OCI-LY7 (cell line): ENCODE measurements at regions not wholly inside any gene's neighbourhood (a gene's known extent, or its start where the extent isn't known, plus 50 kb on each side); places are given as distances from the start of the nearest gene placed in this dataset.
"Not testable (repeated sequence)": the region's sequence is repeated elsewhere in the genome, so short reads cannot be mapped to it uniquely, and the experiment has no call there.

ENCODE experiments used
- BruUV-seq: library from RNA; stranded (reverse); fragments of 400-500 nt; replicated peaks from 2 replicates; lab custom pipeline; 2021; lab: Mats Ljungman, UMichigan
- CTCF ChIA-PET: fragments of 300-600 bp; sonication (Branson Sonifier 250); formaldehyde crosslinking; loops from one replicate; lab custom pipeline; 2022; ENCODE audit warnings: antibody characterized with exemption; ENCODE audit not compliant: unreplicated experiment; lab: Charles Lee
- POLR2A ChIA-PET: fragments of 300-600 bp; sonication (Branson Sonifier 250); formaldehyde crosslinking; loops from one replicate; lab custom pipeline; 2022; ENCODE audit warnings: antibody characterized with exemption; lab: Charles Lee
- DNase-seq: peaks from one replicate; pipeline ENCODE4 v3.0.0-alpha.2; 2015; ENCODE audit warnings: low spot score
- H2AFZ ChIP-seq: fragments of 200-600 bp; sonication (generic), shearing (Covaris generic); 2 replicates; pipeline ENCODE4 v1.6.1; 2014; ENCODE audit warnings: mild to moderate bottlenecking, antibody characterized with exemption, low read length, moderate library complexity
- H3K27ac ChIP-seq: fragments of 200-600 bp; sonication (generic); 2 replicates; pipeline ENCODE4 v1.5.1; 2014; ENCODE audit warnings: mixed run types, low read depth, mild to moderate bottlenecking, moderate library complexity, low read length, inconsistent platforms; ENCODE audit not compliant: poor library complexity, severe bottlenecking
- H3K36me3 ChIP-seq: fragments of 200-600 bp; sonication (generic); 2 replicates; pipeline ENCODE4 v1.6.1; 2014; ENCODE audit warnings: mild to moderate bottlenecking, antibody characterized with exemption, low read length, moderate library complexity, mixed read lengths; ENCODE audit not compliant: insufficient read depth
- H3K4me1 ChIP-seq: fragments of 200-600 bp; sonication (generic); 2 replicates; pipeline ENCODE4 v1.5.1; 2014; ENCODE audit warnings: mild to moderate bottlenecking, low read length; ENCODE audit not compliant: insufficient read depth, poor library complexity, severe bottlenecking
- H3K4me2 ChIP-seq: fragments of 200-600 bp; sonication (generic); 2 replicates; pipeline ENCODE4 v1.6.1; 2014; ENCODE audit warnings: mild to moderate bottlenecking, low read length
- H3K4me3 ChIP-seq: fragments of 200-600 bp; sonication (generic); 2 replicates; pipeline ENCODE4 v1.5.1; 2014; ENCODE audit warnings: mild to moderate bottlenecking, low read depth, low read length; ENCODE audit not compliant: poor library complexity, severe bottlenecking
- H3K79me2 ChIP-seq: fragments of 200-600 bp; sonication (generic); 2 replicates; pipeline ENCODE4 v1.6.1; 2016; ENCODE audit warnings: low read depth, mild to moderate bottlenecking, low read length, moderate library complexity, mixed read lengths; ENCODE audit not compliant: insufficient read depth
- H3K9me2 ChIP-seq: fragments of 200-600 bp; sonication (generic); 2 replicates; pipeline ENCODE4 v1.6.1; 2016; ENCODE audit warnings: mild to moderate bottlenecking, low read length, mixed read lengths; ENCODE audit not compliant: insufficient read depth
- H3K9me3 ChIP-seq: fragments of 200-600 bp; sonication (generic); 2 replicates; pipeline ENCODE4 v1.6.1; 2014; ENCODE audit warnings: mild to moderate bottlenecking, mixed run types, low read length, mixed read lengths
- H4K20me1 ChIP-seq: fragments of 200-600 bp; sonication (generic); 2 replicates; pipeline ENCODE4 v1.6.1; 2014; ENCODE audit warnings: mild to moderate bottlenecking, antibody characterized with exemption, low read length, moderate library complexity, mixed read lengths; ENCODE audit not compliant: insufficient read depth
- EZH2phosphoT487 ChIP-seq: fragments of 200-600 bp; sonication (generic); IDR thresholded peaks from 2 replicates; pipeline ENCODE4 v1.6.1; 2018; ENCODE audit warnings: low read depth, borderline replicate concordance, mild to moderate bottlenecking, mixed run types, antibody characterized with exemption, low read length, moderate library complexity, mixed read lengths
- intact Hi-C: fragments of 100-400 bp; cut with micrococcal nuclease; formaldehyde crosslinking; loops from one replicate; pipeline ENCODE4 v1.10.0; 2022; ENCODE audit not compliant: unreplicated experiment
- TF ChIP-seq, protein P1 (sequence below): fragments of 200-600 bp; sonication (generic); conservative IDR thresholded peaks from 2 replicates; pipeline ENCODE4 v1.5.1; 2014; ENCODE audit warnings: mild to moderate bottlenecking, antibody characterized with exemption, low read length, moderate library complexity, mixed read lengths

DNA sequence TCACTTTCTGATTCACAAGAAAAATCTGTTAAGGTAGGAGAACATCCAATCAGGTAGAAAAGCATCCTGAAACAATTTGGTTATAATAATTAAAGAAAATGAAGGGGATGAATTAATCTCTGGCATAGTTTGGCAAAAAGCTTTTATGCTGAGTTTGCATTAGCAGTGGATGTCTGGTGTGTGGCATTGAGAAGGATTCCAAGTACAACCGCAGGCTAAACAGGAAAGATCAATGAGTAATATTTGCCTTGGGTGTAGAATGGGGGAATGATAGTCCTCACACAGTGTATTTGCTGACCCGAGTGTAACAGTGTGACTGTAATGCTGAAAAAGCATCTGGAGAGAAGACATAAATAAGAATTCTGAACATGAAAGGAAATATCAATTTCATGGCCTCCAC, 68.3 kb upstream of the SESTD1 start:
- H3K79me2 ChIP-seq: no peaks in the 10 kb centered on the region
- H3K36me3 ChIP-seq: no peaks in the 10 kb centered on the region
- intact Hi-C loops: no loop called here
- H2AFZ ChIP-seq: no peak overlapping the region
- no TSS peak for BruUV-seq
- ChIA-PET POLR2A (no interaction called here), CTCF (no interaction called here)
- H3K9me3 ChIP-seq: no peaks in the 10 kb centered on the region
- no peaks in the 10 kb centered on the region for H4K20me1 ChIP-seq
- no peak overlapping the region for H3K4me3 ChIP-seq
- H3K9me2 ChIP-seq: no peaks in the 10 kb centered on the region
- DNase-seq: no peak
- H3K4me1 ChIP-seq: no peaks in the 10 kb centered on the region
- no peak overlapping the region for H3K4me2 ChIP-seq
- no peak overlapping the region for H3K27ac ChIP-seq
- no peak for TF ChIP-seq EZH2phosphoT487
- TF ChIP-seq, protein P1, sequence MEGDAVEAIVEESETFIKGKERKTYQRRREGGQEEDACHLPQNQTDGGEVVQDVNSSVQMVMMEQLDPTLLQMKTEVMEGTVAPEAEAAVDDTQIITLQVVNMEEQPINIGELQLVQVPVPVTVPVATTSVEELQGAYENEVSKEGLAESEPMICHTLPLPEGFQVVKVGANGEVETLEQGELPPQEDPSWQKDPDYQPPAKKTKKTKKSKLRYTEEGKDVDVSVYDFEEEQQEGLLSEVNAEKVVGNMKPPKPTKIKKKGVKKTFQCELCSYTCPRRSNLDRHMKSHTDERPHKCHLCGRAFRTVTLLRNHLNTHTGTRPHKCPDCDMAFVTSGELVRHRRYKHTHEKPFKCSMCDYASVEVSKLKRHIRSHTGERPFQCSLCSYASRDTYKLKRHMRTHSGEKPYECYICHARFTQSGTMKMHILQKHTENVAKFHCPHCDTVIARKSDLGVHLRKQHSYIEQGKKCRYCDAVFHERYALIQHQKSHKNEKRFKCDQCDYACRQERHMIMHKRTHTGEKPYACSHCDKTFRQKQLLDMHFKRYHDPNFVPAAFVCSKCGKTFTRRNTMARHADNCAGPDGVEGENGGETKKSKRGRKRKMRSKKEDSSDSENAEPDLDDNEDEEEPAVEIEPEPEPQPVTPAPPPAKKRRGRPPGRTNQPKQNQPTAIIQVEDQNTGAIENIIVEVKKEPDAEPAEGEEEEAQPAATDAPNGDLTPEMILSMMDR: no peak

DNA sequence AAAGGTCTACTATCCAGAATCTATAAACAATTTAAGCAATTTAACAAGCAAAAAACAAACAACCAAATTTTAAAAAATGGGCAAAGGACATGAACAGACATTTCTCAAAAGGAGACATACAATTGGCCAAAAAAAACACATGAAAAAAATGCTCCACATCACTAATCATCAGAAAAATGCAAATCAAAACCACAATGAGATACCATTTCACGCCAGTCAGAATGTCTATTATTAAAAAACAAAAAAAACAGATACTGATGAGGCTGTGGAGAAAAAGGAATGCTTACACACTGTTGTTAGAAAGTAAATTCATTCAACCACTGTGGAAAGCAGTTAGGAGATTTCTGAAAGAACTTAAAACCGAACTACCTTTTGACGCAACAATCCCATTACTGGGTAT, 66.4 kb upstream of the SESTD1 start:
- no peaks in the 10 kb centered on the region for H3K36me3 ChIP-seq
- H3K9me2 ChIP-seq: no peaks in the 10 kb centered on the region
- CTCF ChIA-PET: no interaction called here
- H3K79me2 ChIP-seq: no peaks in the 10 kb centered on the region
- no peak for TF ChIP-seq EZH2phosphoT487
- TF ChIP-seq, protein P1: no peak
- intact Hi-C loops: no loop called here
- H4K20me1 ChIP-seq: no peaks in the 10 kb centered on the region
- no peak for DNase-seq
- H3K4me3 ChIP-seq: no peak overlapping the region
- H3K9me3 ChIP-seq: no peaks in the 10 kb centered on the region
- POLR2A ChIA-PET: no interaction called here
- H3K27ac ChIP-seq: no peak overlapping the region
- H3K4me1 ChIP-seq: no peaks in the 10 kb centered on the region
- no peak overlapping the region for H3K4me2 ChIP-seq
- no TSS peak for BruUV-seq
- H2AFZ ChIP-seq: no peak overlapping the region

DNA sequence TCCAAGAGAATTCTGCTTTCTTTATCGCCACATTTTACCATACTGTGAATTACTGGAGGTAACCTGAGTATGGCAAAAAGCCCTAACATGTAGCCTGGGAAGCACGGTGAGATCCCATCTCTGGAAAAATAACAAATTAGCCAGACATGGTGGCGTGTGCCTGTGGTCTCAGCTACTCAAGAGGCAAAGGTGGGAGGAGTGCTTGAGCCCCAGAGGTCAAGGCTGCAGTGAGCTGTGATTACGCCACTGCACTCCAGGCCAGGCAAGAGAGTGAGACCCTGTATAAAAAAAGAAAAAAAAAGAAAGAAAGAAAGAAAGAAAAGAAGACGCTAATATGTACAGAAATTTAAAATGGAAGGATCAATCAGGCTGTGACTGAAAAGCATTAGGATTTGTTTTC, 57.7 kb upstream of the SESTD1 start:
- H3K4me3 ChIP-seq: no peak overlapping the region
- no peak for DNase-seq
- no peaks in the 10 kb centered on the region for H3K79me2 ChIP-seq
- H2AFZ ChIP-seq: no peak overlapping the region
- intact Hi-C loops: no loop called here
- no peak overlapping the region for H3K4me2 ChIP-seq
- CTCF ChIA-PET: no interaction called here
- H3K4me1 ChIP-seq: no peaks in the 10 kb centered on the region
- H3K9me2 ChIP-seq: no peaks in the 10 kb centered on the region
- TF ChIP-seq EZH2phosphoT487: no peak
- TF ChIP-seq, protein P1: no peak
- no peak overlapping the region for H3K27ac ChIP-seq
- POLR2A ChIA-PET: interaction anchor here (0.6 kb wide), 1 partner anchor 712 kb away, joined by 3 read pairs; no protein-coding TSS in a partner anchor
- BruUV-seq: no TSS peak
- H3K36me3 ChIP-seq: no peaks in the 10 kb centered on the region
- no peaks in the 10 kb centered on the region for H3K9me3 ChIP-seq
- no peaks in the 10 kb centered on the region for H4K20me1 ChIP-seq

DNA sequence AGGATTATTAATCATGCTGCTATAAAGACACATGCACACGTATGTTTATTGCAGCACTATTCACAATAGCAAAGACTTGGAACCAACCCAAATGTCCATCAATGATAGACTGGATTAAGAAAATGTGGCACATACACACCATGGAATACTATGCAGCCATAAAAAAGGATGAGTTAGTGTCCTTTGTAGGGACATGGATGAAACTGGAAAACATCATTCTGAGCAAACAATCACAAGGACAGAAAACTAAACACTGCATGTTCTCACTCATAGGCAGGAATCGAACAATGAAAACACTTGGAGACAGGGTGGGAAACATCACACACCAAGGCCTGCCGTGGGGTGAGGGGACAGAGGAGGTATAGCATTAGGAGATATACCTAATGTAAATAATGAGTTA, 56.4 kb upstream of the SESTD1 start:
- H3K79me2 ChIP-seq, BruUV-seq, H3K9me3 ChIP-seq, H3K4me2 ChIP-seq, H3K27ac ChIP-seq, H2AFZ ChIP-seq, H3K4me3 ChIP-seq, POLR2A ChIA-PET, H4K20me1 ChIP-seq, H3K9me2 ChIP-seq, H3K36me3 ChIP-seq, intact Hi-C loops, CTCF ChIA-PET, DNase-seq, H3K4me1 ChIP-seq: not testable (repeated sequence)

DNA sequence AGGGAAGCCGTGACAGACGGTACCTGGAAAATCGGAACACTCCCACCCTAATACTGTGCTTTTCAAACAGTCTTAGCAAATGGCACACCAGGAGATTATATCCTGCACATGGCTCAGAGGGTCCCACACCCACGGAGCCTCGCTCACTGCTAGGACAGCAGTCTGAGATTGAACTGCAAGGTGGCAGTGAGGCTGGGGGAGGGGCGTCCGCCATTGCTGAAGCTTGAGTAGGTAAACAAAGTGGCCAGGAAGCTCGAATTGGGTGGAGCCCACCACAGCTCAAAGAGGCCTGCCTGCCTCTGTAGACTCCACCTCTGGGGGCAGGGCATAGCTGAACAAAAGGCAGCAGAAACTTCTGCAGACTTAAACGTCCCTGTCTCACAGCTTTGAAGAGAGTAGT, 50.1 kb upstream of the SESTD1 start:
- H3K9me2 ChIP-seq, H3K4me3 ChIP-seq, H4K20me1 ChIP-seq, H3K79me2 ChIP-seq, POLR2A ChIA-PET, intact Hi-C loops, CTCF ChIA-PET, H3K27ac ChIP-seq, H3K4me2 ChIP-seq, DNase-seq, H3K4me1 ChIP-seq, BruUV-seq, H3K36me3 ChIP-seq, H3K9me3 ChIP-seq, H2AFZ ChIP-seq: not testable (repeated sequence)
